ENCODE measurements at regions not wholly inside any gene's neighbourhood (a gene's known extent, or its start where the extent isn't known, plus 50 kb on each side); places are given as distances from the start of the nearest gene placed in this dataset.

GRCh38 chr2:134011936-134012586, 241.8 kb upstream of the MGAT5 start:
- H3K27me3 ChIP-seq (ENCODE audit: insufficient read depth in 3 of 3, low read length in 2 of 3), result no peaks in the 10 kb centered on the region
- TF ChIP-seq CTCF (IDR thresholded peaks at IDR 0.05), result no peak
- H3K4me3 ChIP-seq, result no peak overlapping the region
- WGBS, 3 donors, result 58 to 71% (median 62%) methylated on average over 6 of the region's 6 CpGs
- no peaks in the 10 kb centered on the region for H3K36me3 ChIP-seq (ENCODE audit: insufficient read depth in 1 of 2, low read depth in 1 of 2)
- no peak for DNase-seq
- H3K27ac ChIP-seq, result no peak overlapping the region
- no peak for ATAC-seq
- no peaks in the 10 kb centered on the region for H3K4me1 ChIP-seq
- no peaks in the 10 kb centered on the region for H3K9me3 ChIP-seq
- intact Hi-C loops (cut with DNase I), result no loop called here

DNA sequence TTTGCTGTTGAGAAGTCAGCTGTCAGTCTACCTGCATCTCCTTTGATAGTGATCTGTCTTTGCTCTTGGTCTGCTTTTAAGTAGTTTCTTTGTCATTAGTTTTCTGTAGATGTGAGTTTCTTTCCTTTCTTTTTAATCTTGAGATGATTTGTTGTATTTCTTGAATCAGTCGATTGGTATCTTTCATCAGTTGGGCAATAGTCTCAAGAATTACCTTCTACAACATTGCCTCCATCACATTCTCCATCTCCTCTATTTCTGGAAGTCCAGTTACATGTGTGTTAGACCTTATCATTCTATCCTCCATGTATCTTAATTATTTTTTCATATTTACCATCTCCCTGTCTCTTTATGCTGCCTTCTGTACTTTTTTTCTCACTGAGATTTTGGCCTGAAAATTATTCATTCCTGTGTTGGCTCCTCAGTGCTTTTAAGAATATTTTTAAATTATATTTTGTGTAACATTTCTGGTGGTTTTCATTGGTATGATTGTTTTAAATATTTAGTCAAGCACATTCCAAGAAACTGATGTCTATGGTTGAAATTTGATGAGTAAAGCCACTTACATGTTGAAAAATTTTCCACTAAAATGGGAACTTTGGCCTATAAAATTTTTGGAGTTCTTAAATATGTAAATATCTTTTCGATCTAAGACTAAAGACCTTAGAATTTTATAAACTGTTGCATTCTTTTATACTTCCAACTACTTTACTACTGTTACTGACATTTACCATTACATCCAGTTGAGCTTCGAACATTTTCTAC, 239.5 kb upstream of the MGAT5 start:
- no peak for DNase-seq
- H3K9me3 ChIP-seq, result no peaks in the 10 kb centered on the region
- 93 to 96% (median 96%) methylated on average over 3 of the region's 3 CpGs for WGBS, 3 donors
- H3K27me3 ChIP-seq (ENCODE audit: insufficient read depth in 3 of 3, low read length in 2 of 3), result no peaks in the 10 kb centered on the region
- no peak for ATAC-seq
- H3K27ac ChIP-seq, result no peak overlapping the region
- H3K4me3 ChIP-seq, result no peak overlapping the region
- no peak for TF ChIP-seq CTCF (IDR thresholded peaks at IDR 0.05)
- intact Hi-C loops (cut with DNase I), result no loop called here
- H3K36me3 ChIP-seq (ENCODE audit: insufficient read depth in 1 of 2, low read depth in 1 of 2), result no peaks in the 10 kb centered on the region
- H3K4me1 ChIP-seq, result no peaks in the 10 kb centered on the region

DNA sequence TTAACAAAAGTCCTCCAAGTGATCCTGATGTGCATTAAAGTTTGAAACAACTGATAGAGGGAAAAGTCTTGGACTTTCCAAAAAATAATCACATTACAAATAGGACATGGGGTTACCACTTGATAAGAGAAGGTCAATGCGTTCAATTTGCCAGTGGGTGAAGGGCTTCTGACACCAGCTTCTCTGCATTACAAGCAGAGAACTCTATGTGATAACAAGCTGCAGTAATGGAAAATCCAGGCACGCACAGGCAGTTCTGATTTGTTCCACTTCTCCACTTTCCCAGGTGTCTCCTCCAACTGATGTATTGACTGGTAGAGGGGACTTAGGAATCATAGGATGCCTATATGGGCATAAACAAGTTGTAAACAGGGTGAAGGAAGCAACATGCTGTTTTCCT, 234.0 kb upstream of the MGAT5 start:
- WGBS, 3 donors, result 43 to 57% (median 52%) methylated on average over 2 of the region's 2 CpGs
- DNase-seq, result no peak
- H3K4me3 ChIP-seq, result no peak overlapping the region

DNA sequence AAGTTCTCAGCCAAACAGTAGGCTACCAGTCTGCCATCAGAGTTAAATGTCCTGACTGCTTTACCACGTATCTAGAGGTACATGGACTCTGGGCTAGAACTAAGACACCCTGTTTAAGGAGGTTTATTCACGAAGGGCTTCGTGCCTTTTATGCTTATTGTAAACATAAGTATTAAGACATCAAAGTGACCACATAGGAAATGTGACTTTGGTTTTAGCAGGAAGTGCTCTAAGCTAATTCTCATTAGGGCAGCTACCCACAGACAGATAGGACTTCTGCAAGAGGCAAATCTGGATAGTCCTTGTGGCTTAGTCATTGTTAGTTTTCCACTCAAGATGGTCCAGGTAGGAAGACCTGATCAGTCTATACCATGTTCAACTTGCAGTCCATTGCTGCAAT, 233.3 kb upstream of the MGAT5 start:
- intact Hi-C loops (cut with DNase I), result no loop called here
- Histone ChIP-seq H3K4me1 (no peaks in the 10 kb centered on the region), H3K27me3 (ENCODE audit: insufficient read depth in 3 of 3, low read length in 2 of 3) (peaks cover 0 to 2% (median 0%) of the 10 kb centered on the region in 3 donors), H3K9me3 (no peaks in the 10 kb centered on the region), H3K4me3 (no peak overlapping the region), H3K36me3 (ENCODE audit: insufficient read depth in 1 of 2, low read depth in 1 of 2) (no peaks in the 10 kb centered on the region), H3K27ac (no peak overlapping the region)
- ATAC-seq, result no peak
- WGBS, 3 donors, result 78 to 81% (median 79%) methylated on average over 3 of the region's 3 CpGs
- DNase-seq, result no peak
- TF ChIP-seq CTCF (IDR thresholded peaks at IDR 0.05), result no peak

More for the DNA sequence above, 234.0 kb upstream of the MGAT5 start:
- Histone ChIP-seq H3K36me3 (ENCODE audit: insufficient read depth in 1 of 2, low read depth in 1 of 2) (no peaks in the 10 kb centered on the region), H3K27me3 (ENCODE audit: insufficient read depth in 3 of 3, low read length in 2 of 3) (no peaks in the 10 kb centered on the region), H3K9me3 (no peaks in the 10 kb centered on the region), H3K27ac (no peak overlapping the region), H3K4me1 (no peaks in the 10 kb centered on the region)
- no peak for TF ChIP-seq CTCF (IDR thresholded peaks at IDR 0.05)
- ATAC-seq, result no peak
- intact Hi-C loops (cut with DNase I), result no loop called here

All from psoas muscle (tissue), 7 donors.